GM12872 (cell line): ENCODE measurements at regions not wholly inside any gene's neighbourhood (a gene's known extent, or its start where the extent isn't known, plus 50 kb on each side); places are given as distances from the start of the nearest gene placed in this dataset.

Experiments used
- TF ChIP-seq, protein P1 (sequence below): IDR thresholded peaks from 3 replicates; pipeline ENCODE4 v1.5.1; 2011; ENCODE audit warnings: low read depth, mild to moderate bottlenecking, low read length, moderate library complexity; ENCODE audit not compliant: insufficient read depth

DNA sequence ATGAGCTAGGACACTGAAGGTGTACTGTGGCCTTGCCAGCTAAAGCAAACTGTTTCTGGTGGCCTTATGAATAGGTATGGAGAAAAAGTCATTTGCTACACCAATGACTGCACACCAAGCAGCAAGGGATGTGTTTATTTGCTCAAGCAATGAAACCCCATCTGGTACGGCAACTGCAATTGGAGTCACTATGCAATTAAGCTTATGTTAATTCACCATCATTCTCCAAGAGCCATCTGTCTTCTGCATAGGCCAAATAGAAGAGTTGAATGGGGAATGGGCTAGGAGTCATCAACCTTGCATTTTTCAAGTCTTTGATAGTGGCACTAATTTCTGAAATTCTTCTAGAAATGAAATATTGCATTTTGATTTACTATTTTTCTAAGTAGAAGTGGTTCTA, 372.0 kb downstream of the KCNJ3 start:
- TF ChIP-seq, protein P1, sequence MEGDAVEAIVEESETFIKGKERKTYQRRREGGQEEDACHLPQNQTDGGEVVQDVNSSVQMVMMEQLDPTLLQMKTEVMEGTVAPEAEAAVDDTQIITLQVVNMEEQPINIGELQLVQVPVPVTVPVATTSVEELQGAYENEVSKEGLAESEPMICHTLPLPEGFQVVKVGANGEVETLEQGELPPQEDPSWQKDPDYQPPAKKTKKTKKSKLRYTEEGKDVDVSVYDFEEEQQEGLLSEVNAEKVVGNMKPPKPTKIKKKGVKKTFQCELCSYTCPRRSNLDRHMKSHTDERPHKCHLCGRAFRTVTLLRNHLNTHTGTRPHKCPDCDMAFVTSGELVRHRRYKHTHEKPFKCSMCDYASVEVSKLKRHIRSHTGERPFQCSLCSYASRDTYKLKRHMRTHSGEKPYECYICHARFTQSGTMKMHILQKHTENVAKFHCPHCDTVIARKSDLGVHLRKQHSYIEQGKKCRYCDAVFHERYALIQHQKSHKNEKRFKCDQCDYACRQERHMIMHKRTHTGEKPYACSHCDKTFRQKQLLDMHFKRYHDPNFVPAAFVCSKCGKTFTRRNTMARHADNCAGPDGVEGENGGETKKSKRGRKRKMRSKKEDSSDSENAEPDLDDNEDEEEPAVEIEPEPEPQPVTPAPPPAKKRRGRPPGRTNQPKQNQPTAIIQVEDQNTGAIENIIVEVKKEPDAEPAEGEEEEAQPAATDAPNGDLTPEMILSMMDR: no peak

DNA sequence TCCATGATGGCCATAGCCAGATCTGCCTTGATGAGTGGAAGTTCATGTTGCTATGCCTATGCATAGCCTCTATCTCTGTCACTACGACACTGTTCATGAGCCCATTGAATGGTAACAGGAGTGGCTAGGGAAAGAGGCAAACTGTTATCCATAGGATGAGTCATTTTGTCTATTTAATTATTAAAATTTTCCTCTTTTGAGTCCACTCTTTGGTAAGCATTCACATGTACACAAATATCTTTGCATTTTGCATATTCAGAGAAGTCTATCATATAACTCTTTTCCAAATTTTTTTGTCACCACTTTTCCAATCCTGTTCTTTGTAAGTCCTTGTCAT, 364.4 kb downstream of the KCNJ3 start:
- TF ChIP-seq, protein P1: no peak

DNA sequence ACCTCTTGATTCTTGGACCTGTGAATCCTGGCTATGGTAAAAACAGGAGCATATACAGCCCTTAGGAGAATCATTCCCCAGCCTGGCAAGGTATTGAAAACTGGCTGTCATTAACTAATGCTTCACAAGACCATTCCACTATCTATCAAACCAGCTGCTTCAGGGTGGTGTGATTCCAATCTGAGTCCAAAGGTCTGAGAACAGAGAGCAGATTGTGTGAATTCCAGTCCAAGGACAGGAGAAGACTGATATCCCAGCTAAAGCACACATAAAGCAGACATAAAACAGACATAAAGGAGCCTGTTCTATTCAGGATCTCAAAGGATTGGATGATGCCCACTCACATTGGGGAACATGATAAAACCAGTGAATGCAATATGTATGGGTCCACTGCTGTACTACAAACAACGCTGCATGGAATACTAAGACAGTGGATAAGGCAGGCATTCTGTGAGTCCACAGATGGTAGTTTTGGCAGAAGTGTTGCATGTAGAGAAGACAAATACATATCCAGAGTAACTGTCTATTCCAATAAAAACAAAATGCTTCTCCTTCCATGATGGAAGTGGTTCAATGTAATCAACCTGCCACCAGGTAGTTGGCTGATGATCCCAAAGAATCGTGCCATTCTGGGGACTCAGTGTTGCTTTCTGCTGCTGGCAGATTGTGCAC, 363.9 kb downstream of the KCNJ3 start:
- TF ChIP-seq, protein P1: no peak

DNA sequence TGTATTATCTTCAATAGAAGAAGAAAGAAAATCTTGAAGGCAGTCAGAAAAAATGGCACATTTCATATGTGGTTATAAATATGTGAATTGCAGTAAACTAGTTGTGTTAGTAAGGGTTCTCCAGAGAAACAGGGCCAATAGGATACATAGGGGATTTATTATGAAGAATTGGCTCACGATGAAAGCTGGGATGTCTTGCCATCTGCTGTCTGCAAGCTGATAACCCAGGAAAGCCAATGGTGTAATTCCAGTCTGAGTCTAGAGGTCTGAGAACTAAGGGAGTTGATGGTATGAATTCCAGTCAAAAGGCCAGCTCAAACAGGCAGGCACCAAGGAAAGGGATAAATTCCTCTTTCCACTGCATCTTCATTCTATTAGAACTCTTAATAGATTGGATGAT, 362.4 kb downstream of the KCNJ3 start:
- TF ChIP-seq, protein P1: no peak

DNA sequence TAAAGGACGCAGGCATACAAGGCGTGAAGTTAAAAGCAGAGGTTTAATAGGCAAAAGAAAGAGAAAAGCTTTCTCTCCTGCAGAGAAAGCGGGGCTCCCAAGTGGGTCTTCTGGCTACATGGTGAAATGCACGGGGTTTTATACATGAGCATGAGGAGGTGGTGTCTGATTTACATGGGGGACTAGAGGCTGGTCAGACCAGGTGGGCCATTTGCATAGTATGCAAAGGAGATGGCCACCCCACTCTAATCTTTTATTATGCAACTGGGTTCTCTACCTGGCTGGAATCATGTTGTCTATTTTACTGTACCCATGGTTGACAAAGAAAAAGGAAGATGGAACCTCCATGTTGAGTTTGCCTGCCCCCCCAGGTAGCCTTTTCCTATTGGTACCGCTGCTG, 356.2 kb downstream of the KCNJ3 start:
- TF ChIP-seq, protein P1: no peak

DNA sequence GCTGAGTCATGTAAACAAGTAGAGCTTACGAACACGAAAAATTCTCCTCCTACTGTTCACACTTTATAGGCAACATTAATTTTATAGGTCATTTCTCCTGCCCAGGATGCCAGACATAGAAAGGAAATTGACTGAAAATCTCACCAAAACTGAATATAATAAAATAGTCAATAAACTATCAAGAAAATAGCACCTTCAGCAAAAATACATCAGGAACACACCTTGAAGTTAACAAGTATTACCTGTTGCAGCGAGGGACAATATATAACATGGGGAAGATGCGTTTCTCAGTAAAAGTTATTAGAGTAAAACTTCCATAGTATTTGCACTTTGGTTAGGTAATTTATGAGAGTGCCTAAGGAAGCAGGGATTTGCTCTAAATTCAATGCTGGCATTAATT, 344.6 kb downstream of the KCNJ3 start:
- TF ChIP-seq, protein P1: no peak

DNA sequence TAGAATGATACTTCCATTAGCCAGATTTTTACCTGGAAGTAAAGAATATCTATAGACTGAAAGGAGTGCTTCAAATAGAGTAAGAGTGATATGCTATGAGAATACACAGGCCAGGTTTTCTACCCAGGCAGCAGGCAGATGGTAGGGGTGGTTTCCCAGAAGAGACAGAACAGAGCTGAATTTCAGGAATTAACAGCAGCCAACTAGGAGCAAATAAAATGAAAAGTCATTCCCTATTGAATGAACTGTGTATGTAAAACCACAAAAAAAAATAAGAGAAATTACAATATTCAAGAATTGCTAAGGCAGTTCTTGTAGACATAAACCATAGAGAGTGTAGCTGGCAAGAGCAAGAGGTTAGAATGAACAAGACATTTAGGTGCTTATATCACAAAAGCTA, 336.8 kb downstream of the KCNJ3 start:
- TF ChIP-seq, protein P1: no peak
